GM19035 (cell line): ENCODE measurements at regions not wholly inside any gene's neighbourhood (a gene's known extent, or its start where the extent isn't known, plus 50 kb on each side); places are given as distances from the start of the nearest gene placed in this dataset.
A peak's percentile ranks its signal among the peaks of the same experiment; 100 is the strongest.

Experiments used
- ATAC-seq: cut with Tn5 transposase; IDR thresholded peaks from one replicate; pipeline ENCODE4 v1.9.1; 2021; ENCODE audit not compliant: unreplicated experiment

DNA sequence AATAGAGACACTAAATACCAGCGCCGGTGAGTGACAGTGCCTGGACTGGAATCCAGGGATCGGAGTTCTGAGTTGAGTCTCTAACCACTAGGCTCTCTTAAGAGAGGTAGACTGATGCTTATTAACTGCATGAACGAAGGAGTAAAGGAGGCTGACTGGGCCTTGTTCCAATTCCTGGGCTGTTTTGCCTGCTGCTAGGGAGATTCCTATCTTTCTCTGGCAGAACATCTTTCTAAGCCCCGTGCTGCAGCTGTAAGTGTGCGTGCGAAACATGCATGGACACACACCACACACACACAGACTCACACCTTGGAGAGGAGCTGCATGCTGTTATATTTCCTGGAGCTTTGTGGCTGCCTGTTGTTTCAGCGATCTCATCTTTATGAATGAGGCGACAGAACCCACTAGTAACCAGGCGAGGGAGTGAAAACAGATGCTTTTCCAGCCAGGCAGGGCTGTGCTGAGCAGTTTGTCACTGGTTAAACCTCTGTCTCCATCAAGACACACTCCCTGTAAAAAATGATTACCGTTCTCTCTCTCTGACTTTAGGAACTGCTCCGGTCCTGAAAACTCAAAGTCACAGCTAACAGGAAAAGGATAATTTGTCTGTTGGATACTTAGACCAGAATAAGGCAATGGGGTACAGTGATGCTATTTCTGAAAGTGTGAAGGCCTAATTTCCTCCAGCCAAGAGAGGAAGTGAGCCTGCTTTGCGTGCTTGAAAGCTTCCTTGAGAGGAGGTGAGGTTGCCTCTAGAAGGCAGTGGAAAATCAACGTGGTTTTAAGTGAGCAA is 157.4 kb upstream of the ZNF217 start:
- ATAC-seq, result peak; percentile 86

DNA sequence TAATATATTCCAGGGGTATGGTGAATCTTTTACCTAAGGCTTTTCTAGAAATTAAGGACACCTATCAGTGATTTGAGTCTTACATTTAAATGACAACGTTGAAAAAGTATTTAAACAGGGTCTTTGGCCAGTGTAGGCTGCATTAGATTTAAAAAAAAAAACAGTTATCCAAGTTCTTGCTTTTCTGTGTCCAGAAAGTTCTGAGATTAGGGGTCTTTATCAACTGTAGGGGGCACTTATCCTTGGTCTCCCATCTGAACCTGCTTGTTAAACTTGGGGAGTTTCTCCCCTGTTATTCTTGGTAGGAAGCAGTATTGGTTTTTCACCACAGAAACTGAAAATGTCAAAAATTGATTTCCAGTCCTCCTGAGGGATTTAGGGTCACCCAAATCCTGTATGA is 155.9 kb upstream of the ZNF217 start:
- ATAC-seq, result no peak

DNA sequence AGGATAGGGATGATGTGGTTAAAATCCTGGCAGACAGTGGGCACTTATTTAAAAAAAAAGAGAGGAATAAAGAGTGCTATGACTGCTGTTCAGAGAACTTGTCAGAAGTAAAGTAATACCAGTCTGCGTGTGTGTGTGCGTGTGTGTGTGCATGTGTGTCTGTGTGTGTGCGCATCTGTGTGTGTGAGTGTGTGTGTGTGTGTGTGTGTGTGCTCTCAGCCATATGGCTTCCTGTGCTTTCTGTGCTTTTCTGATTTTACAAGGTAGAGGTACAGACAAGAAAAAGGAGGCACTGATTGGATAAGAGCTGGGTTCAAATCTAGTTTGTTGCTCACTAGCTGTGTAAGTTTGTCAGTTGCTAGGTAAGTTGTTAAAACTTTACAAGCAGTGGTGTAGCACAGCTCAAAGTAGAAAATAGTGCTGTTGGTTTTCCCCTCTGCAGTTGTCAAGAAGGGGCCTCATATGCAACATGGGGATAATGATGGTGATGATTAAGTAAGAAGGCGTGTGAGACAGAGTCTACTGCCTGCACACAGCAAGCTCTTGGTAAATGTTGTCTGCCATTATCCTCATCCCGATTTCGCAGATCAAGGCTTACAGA is 155.3 kb upstream of the ZNF217 start:
- ATAC-seq, result no peak

DNA sequence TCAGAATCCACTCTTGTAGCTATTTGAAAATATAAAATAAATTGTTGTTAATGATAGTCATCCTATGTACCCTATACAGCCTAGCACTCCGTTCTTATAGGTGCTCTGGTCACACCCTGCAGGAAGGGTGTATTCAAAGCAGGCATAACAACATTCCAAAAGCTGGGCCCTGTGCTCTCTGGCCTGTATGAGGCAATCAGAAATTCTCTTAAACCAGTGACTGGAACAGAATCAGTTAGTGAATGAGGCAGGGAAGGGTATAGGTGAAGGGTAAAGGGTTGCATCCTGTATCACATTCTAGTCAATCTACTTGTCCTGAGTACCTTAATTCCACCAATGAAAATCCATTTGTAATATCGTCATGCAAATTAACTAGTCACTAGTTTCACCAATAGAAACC is 154.5 kb upstream of the ZNF217 start:
- ATAC-seq, result no peak

DNA sequence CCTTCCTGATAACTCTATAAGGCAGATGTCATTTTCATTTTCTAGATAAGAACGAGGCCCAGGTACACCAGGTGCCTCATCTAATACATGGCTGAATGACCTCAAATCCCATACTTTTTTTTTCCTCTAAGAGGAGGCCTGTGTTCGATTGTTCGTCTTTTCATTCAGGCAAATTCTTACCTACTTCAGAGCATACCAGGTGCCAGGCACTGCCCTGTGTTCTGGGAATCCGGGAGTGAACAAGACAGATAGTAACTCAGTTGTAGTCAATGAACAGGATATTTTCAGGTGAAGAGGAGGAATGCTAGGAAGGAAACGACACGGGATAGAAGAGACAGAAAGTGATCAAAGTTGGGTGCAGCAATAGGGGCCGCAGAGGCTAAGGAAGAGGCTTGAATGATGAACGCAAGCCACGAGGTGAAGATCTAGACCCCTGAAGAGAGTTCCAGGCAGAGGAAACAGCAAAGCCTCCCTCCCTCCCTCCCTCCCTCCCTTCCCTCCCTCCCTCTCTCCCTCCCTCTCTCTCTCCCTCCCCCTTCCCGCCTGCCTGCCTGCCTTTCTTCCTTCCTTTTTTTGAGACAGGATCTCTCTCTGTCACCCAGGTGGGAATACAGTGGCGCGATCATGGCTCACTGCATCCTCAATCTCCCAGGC is 150.1 kb upstream of the ZNF217 start:
- ATAC-seq, result no peak

DNA sequence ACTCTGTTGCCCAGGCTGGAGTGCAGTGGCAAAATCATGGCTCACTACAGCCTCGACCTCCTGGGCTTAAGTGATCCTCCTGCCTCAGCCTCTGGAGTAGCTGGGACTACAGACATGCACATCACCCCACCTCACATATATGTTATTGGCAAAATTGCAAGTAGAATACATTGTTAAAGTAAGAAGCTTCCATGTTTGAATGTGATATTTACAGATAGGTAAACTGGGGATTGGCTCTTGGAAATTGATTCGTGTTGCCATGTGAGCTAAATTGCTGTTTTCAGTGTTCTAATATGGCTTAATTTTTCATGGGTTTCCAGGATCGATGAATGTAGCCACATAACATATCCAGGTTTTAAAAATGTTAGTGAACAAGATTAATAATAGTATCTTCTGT is 149.0 kb upstream of the ZNF217 start:
- no peak for ATAC-seq

DNA sequence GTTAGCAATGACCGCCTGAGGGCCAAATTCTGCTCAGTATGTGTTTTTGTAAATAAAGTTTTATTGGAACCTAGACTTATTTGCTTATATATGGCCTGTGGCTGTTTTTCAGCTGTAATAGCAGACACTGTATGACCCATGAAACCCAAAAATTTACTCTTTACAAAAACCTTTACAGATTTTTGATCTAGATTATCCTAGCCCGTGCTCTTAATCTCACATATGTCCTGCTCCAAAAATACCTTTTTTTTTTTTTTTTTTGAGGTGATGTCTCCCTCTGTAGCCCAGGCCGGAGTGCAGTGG is 148.0 kb upstream of the ZNF217 start:
- no peak for ATAC-seq

DNA sequence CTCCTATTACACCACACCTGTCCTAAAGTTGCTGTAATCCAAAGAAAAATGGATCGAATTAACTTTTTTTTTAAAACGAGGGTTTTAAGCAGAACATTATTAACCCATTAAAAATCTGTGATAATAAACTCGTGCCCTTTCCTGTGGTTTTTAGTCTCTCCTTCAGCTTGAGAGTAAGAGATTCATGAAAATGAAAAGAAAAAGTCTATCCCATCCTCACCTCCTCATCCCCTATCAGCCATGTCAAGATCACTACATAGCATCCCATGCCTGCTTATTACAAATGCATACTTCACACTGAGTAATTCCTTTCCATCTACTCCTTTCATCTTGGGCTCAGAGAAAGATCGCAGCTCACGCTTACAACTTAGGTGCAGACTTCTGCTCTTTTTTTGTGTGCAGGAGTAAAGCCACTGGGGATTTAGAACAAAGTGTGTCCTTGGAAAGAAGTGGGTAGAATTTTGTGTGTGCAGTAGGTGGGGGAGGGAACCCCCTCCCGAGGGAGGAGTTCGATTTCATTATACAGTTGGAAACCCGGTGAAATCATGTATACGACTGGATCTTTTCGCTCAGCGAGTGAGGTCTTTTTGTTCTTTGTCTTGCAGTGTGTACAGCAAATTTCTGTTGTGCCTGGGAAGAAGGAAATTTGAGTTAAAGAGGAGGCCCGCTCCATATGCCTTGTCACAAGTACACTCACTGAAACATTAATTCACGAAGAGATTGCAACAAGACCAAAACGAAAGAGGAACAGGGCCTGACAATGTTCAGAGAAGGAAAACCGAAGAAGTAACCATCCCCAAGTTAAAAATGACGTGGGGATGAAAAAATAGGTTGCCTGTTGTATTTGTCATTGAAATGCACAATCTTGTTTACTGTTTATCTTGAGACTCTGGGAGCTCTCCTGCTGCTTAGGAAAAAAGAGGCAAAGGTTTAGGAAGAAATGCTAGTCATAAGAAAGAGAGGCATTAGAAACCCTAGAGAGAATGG is 146.5 kb upstream of the ZNF217 start:
- ATAC-seq, result no peak

DNA sequence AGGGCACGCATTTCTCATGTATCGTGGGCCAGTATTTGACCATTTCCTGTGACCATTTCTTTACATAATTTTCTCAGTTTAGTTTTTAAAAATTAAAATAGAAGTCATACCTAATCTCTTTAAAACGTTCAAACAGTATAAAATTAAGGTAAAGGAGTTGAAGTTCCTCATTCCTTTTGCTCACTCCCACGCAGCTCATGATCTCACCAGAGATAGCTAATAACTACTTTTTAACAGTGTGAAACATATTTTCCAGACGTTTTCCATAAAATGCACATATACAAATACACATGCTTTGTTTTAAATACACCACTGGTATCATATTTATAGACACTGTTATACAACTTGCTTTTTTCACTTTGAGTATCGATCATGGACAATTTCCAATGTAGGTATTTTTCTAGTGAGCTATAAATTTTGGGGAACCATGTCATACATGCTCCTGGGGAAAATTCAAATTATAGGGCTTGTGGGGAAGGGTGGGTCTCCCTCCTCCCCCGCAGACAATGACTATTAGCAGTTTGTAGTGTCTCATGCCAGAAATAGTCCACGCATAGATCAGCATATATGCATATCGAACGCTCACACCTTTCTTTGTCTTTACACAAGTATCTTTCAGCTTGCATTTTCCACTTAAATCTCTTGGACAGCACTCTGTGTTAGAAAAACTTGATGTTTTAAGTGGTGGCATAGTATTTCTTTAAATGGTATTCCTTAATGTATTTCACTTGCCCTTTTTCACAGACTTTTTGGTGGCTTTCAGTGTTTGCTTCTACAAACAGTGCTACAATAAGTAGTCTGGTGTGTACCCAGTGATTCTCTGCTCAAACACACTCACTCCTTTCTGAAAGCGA is 145.5 kb upstream of the ZNF217 start:
- ATAC-seq, result no peak

DNA sequence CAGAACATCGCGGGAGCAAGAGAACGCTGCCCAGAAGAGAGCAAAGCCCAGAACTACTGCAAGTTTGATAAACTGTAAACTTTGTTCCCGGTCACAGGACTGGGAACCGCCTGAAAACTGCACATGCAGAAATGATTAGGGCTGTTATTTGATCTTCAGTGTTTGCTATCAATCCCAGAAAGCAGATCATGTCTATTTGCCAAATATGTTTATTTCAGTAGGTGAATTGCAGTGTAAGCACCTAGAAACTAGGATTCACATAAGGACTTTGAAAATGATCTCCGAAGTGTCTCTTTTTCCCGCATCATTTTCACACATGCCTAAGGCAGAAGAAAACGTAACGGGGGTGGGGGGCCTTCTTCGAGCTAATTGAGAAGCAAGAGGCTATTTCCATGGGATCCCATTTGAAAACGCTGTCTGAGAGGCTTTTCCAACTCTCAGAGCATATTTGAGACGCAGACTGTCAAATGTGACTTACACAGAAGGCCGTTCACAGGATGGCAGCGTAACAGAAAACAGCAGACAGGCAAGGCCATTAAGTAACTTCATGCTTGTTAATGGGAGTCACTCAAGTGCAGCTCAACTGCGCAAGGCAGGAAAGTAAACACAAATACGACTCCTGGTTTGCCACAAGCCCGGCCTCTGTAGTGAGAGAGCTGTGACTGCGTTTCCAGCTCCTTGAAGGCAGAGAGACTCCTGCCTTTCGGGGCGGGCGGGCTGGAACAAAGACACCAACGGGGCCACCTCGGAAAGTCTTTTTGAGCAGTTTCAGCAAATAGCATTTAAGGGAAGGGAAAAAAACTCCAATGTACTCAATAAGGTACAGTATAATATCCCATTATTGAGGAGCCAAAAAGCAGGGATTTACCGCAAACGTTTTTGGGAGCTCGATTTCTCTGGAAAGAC is 144.7 kb upstream of the ZNF217 start:
- ATAC-seq, result no peak

DNA sequence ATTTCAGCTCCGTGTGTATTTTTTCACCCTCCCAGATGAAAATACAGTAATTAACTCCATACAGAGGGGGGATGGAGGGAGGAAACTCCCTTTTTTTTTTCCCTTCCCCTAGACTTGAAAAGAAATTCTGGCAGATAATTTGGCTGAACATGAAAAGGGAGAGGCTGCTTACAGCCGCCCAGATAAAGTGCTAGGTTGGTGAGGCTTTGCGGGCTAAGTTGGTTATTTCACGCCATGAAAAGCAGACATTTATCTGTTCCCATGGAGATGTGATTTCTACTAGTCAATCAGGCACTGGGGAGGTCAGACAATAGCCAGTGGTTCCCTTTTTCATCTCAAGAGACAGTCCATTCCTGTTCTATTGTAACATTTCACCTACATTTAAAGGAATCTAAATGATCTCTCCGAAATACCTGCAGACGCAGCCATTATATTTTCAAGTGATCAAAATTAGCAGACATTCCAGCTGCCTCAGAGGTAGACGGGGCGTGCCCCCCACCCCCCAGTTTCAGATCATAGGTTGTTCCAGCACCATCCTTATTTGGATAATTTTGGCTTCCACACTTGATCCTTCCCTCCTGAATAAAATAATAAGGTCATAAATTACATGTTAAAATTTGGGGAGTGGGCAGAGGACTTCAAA is 143.9 kb upstream of the ZNF217 start:
- ATAC-seq, result no peak

DNA sequence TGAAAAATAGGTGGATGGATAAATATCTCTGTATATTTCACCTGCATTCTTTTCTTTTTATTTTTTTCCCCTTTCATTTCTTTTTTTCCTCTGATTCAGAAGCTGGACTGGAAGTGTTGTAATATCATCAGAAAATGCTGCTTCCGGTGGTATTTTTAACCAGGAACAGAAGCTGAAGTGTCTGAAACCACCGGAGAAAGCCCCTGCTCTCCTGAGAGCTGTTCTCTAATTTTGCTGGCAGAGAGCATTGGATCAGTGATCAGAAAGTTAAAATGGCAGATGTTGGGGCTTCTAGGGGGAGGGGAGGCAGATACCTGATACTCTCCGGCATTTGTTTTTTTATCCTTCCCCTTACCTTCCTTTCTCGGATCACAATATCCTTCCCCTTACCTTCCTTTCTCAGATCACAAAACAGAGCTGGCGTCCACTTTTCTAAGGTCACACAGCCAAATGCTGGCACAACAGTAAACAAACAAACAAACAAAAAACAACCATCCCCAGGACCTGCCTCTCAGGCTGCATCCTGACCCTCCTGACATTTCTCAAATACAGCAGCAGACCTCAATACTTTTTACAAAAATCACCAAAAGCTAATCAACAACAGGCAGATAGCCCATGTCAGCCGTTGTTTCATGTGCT is 143.2 kb upstream of the ZNF217 start:
- ATAC-seq, result no peak

DNA sequence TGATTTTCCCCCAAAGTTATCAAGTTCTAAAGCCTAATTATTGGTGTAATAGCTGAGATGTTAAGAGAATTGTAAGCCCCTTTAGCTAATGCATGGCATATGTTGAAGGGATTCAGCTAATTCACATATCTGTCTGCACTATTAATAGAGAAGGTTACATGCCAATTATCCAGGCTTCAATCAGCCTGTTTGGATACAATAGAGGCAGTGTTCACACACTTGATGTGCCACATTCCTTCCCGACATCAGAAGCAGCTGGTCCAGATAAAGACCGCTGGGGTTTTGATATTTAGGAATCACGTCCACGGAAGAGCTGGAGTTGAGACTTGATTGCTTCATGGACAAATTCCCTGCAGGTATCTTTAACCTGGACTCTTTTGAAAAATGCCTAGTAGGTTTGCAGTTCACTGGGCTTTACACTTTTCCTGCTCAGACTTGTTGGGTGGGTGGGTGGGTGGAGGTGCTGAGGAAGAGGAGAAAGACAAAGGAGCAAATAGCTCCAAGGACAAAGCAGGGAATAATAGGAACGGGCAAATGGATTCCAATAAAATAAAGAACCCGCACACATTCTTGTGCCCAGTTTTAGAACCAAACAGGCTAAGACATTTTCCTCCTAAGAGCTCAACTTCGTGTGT is 142.6 kb upstream of the ZNF217 start:
- ATAC-seq, result no peak

DNA sequence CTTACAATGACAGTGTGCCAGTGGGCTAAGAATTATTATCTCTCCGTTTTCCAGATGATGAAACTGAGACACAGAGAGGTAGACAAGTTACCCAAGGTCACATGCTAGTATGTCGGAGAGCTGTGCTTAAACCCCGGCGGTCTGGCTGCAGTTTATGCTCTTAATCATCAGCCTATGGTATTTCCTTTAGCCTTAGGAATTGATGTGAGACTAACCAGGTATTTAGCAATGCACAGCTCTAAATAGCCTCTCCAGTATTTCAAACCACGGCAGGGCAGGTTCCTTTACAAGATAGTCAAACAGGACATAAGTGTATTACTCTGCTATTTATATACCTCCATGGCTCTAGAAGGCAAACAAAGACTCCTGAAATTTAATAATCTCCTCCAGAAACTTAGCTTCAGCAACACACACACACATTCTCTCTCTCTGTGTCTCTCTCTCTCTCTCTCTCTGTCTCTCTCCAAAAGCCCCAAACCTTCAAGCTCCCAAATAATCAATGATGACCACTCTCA is 142.0 kb upstream of the ZNF217 start:
- no peak for ATAC-seq

DNA sequence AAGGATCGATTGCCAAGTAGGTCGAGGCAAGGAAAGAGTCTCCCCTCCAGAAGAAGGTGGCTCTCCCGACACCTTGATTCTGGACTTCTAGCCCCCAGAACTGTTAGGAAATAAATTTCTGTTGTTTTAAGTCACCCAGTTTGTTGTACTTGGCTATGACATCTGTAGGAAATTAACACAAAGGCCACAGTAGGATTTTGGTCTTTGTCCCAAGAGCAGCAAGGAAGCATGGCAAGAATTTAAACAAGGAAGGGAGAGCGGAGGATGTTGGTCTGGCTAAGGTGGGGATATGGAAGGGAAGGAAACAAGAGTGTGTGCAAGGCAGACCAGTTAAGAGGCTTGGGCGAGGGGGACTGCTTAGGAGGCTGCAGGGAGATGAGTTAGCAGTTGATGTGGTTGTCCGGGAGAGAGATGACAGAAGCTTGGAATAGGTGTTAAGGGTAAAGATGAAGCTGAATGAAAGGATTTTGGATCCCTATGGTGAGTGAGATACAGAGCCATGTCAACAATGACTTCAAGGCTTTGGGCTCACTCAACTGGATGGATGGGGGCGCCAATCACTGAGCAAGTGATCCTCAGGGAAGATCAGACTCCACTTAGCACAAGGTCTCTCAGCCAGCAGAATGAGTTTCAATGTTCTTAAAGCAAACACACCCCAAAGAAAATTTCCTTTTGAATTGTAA is 140.5 kb upstream of the ZNF217 start:
- ATAC-seq, result no peak

DNA sequence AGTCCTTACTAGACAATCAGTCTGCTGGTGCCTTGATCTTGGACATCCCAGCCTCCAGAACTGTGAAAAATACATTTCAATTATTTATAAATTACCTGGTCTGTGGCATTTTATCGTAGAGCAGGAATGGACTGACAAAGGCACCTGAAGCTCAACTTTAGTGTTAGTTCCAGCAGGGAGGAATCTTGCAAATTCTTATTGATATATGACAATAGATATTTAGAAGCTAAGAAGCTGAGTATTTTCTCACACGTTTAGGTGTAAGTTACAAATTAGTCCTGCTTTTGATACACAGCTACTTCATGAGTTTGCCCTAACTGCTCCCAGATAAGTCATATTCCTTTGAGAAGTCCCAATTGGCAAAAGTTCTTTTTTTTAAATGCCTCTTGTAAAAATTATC is 138.0 kb upstream of the ZNF217 start:
- ATAC-seq, result no peak

DNA sequence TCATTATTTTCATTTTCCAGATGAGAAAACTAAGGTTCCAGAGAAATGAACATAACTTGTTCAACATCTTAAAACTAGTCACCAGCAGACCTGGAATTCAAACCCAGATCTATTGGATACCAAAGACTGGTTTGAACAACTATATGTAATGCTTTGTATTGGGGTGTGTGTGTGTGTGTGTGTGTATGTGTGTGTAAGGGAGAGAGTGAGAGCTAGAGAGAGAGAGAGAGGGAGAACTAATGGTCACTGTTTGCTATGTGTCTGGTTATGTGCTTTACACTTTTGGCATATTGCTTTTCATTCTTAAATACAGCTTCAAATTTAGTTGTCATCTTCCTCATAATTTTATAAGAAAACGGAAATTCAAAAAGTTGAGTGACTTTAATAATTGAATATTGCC is 134.7 kb upstream of the ZNF217 start:
- ATAC-seq, result no peak
